Endodermal cell (in vitro differentiated cells): ENCODE measurements at regions not wholly inside any gene's neighbourhood (a gene's known extent, or its start where the extent isn't known, plus 50 kb on each side); places are given as distances from the start of the nearest gene placed in this dataset.

ENCODE experiments used
- DNase-seq: peaks from one replicate; pipeline ENCODE4 v3.0.0-alpha.2; 2017
- H3K27ac ChIP-seq: 2 replicates; pipeline ENCODE4 v1.5.1; 2013; ENCODE audit warnings: mild to moderate bottlenecking, low read depth, low read length, moderate library complexity
- H3K27me3 ChIP-seq: 2 replicates; pipeline ENCODE4 v1.6.1; 2013; ENCODE audit warnings: mild to moderate bottlenecking, low read length, moderate library complexity; ENCODE audit not compliant: insufficient read depth, control insufficient read depth, poor library complexity, severe bottlenecking
- H3K36me3 ChIP-seq: 2 replicates; pipeline ENCODE4 v1.7.0; 2013; ENCODE audit warnings: mild to moderate bottlenecking, low read length, moderate library complexity; ENCODE audit not compliant: control insufficient read depth, insufficient read depth
- H3K4me1 ChIP-seq: one replicate; pipeline ENCODE4 v1.7.0; 2013; ENCODE audit warnings: low read length; ENCODE audit not compliant: control insufficient read depth, insufficient read depth
- H3K4me3 ChIP-seq: 2 replicates; pipeline ENCODE4 v1.5.1; 2013; ENCODE audit warnings: mild to moderate bottlenecking, low read length, moderate library complexity
- H3K9ac ChIP-seq: 2 replicates; pipeline ENCODE4 v1.6.1; 2013; ENCODE audit warnings: mild to moderate bottlenecking, low read length, moderate library complexity; ENCODE audit not compliant: poor library complexity, severe bottlenecking; ENCODE audit errors: extremely low read depth
- H3K9me3 ChIP-seq: 2 replicates; pipeline ENCODE4 v1.6.1; 2013; ENCODE audit warnings: mild to moderate bottlenecking, low read length, moderate library complexity; ENCODE audit not compliant: control insufficient read depth
- H3K27ac Mint-ChIP-seq: 2 replicates; pipeline ENCODE4 v1.8.0; 2020; ENCODE audit warnings: mixed read lengths
- H3K27me3 Mint-ChIP-seq: 2 replicates; pipeline ENCODE4 v1.8.0; 2021; ENCODE audit warnings: mild to moderate bottlenecking, mixed read lengths; ENCODE audit not compliant: insufficient read depth
- H3K36me3 Mint-ChIP-seq: 2 replicates; pipeline ENCODE4 v1.8.0; 2020; ENCODE audit warnings: low read depth, mixed read lengths
- H3K4me1 Mint-ChIP-seq: 2 replicates; pipeline ENCODE4 v1.8.0; 2020; ENCODE audit warnings: mixed read lengths
- H3K4me3 Mint-ChIP-seq: 2 replicates; pipeline ENCODE4 v1.8.0; 2020; ENCODE audit warnings: mild to moderate bottlenecking, moderate library complexity, mixed read lengths
- H3K9me3 Mint-ChIP-seq: 2 replicates; pipeline ENCODE4 v1.8.0; 2020; ENCODE audit warnings: mild to moderate bottlenecking, mixed read lengths
- CTCF ChIP-seq: fragments of 200-600 bp; sonication (generic); conservative IDR thresholded peaks from 2 replicates; pipeline ENCODE4 v1.5.0; 2021; ENCODE audit warnings: antibody characterized with exemption, mild to moderate bottlenecking
- WGBS, 2 experiments: methylation state at CpG; one replicate each; pipeline versions ENCODE4 v1.1.5 to v1.1.7; 2013; ENCODE audit warnings: missing lambda C conversion rate in 2 of 2, mixed read lengths in 1 of 2; ENCODE audit not compliant: insufficient coverage in 1 of 2, insufficient read length in 1 of 2; 5-methylcytosine and 5-hydroxymethylcytosine counted together

GRCh38 chr10:125261491-125262186 is 101.3 kb upstream of the CTBP2 start:
- H3K36me3 ChIP-seq = no peaks in the 10 kb centered on the region
- no peak overlapping the region for H3K27ac ChIP-seq
- Mint-ChIP-seq H3K4me3 (no peak overlapping the region), H3K27me3 (peaks cover 2% of the 10 kb centered on the region), H3K4me1 (peaks cover 16% of the 10 kb centered on the region), H3K9me3 (no peaks in the 10 kb centered on the region), H3K27ac (no peak overlapping the region), H3K36me3 (no peaks in the 10 kb centered on the region)
- H3K9me3 ChIP-seq = no peaks in the 10 kb centered on the region
- H3K9ac ChIP-seq = no peak overlapping the region
- TF ChIP-seq CTCF = no peak
- no peaks in the 10 kb centered on the region for H3K4me1 ChIP-seq
- H3K27me3 ChIP-seq = no peaks in the 10 kb centered on the region
- no peak overlapping the region for H3K4me3 ChIP-seq
- peak; percentile 39 for DNase-seq
- WGBS, 2 experiments = 94 to 96% methylated on average over 3 to 6 of the region's 6 CpGs

- Histone ChIP-seq H3K9me3 (no peaks in the 10 kb centered on the region), H3K4me1 (no peaks in the 10 kb centered on the region), H3K4me3 (no peak overlapping the region), H3K27ac (no peak overlapping the region), H3K9ac (no peak overlapping the region), H3K36me3 (no peaks in the 10 kb centered on the region), H3K27me3 (no peaks in the 10 kb centered on the region)
- TF ChIP-seq CTCF = no peak
- peak; percentile 26 for DNase-seq
- Mint-ChIP-seq H3K27ac (no peak overlapping the region), H3K4me3 (no peak overlapping the region), H3K4me1 (peaks cover 16% of the 10 kb centered on the region), H3K27me3 (peaks cover under 1% of the 10 kb centered on the region), H3K36me3 (no peaks in the 10 kb centered on the region), H3K9me3 (no peaks in the 10 kb centered on the region)
- WGBS, 2 experiments = 95 to 99% methylated on average over 9 of the region's 9 CpGs
Observed at GRCh38 chr10:125260260-125260659, 99.9 kb upstream of the CTBP2 start.

- H3K27me3 ChIP-seq = no peaks in the 10 kb centered on the region
- H3K36me3 ChIP-seq = no peaks in the 10 kb centered on the region
- Mint-ChIP-seq H3K27me3 (no peaks in the 10 kb centered on the region), H3K9me3 (no peaks in the 10 kb centered on the region), H3K4me1 (peaks cover 16% of the 10 kb centered on the region), H3K36me3 (no peaks in the 10 kb centered on the region), H3K4me3 (no peak overlapping the region), H3K27ac (no peak overlapping the region)
- H3K27ac ChIP-seq = no peak overlapping the region
- no peak overlapping the region for H3K4me3 ChIP-seq
- H3K4me1 ChIP-seq = no peaks in the 10 kb centered on the region
- WGBS, 2 experiments = 93 to 96% methylated on average over 2 to 4 of the region's 4 CpGs
- peak; percentile 13 for DNase-seq
- no peak for TF ChIP-seq CTCF
- H3K9ac ChIP-seq = no peak overlapping the region
- H3K9me3 ChIP-seq = no peaks in the 10 kb centered on the region
Observed at GRCh38 chr10:125259651-125260050, 99.3 kb upstream of the CTBP2 start.
